ENCODE measurements at regions not wholly inside any gene's neighbourhood (a gene's known extent, or its start where the extent isn't known, plus 50 kb on each side); places are given as distances from the start of the nearest gene placed in this dataset.
"Not testable (repeated sequence)": the region's sequence is repeated elsewhere in the genome, so short reads cannot be mapped to it uniquely, and the experiment has no call there.

GRCh38 chr1:79519084-79519760, 512.7 kb upstream of the ADGRL4 start:
- DNase-seq = no peak

GRCh38 chr1:79517470-79518224, 511.1 kb upstream of the ADGRL4 start:
- DNase-seq = no peak

DNA sequence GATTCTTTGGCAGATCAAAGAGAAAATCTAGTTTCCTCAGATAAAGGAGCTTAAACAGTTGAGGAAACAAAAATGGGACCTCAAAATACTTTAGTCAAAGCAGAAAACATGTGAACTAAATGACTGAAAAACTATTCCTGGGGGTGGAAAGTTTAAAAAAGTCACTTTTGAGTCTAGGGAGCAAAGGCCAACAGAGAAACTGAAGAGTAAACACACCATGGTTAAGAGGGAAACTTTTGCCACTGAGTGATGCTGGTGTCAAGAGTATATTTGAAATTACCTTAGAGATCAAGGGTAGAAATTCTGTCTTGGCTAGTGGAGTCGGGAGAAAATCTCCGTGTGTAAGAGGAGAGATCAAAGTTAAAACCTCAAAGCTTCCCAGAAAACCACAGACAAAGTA, 501.2 kb upstream of the ADGRL4 start:
- DNase-seq = no peak

GRCh38 chr1:79501153-79501552, 494.6 kb upstream of the ADGRL4 start:
- no peak for DNase-seq

DNA sequence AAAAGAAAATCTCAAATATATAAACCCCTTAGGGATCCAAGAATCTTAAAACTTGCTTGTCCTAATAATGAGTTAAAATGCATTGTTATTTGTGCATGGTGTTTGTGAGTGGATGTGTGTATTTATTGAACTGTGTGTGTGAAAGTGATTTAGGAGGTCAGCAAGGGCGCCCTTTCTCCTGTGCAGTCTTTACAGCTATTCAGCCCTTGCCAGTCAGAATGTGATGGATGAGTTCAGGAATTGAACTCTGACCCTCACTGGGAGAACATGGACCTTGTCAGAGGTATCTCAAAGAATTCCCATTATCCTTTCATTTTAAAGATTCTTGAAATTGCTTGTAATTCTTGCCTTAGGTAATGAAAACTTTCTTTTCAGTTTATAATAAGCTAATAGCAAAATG, 493.0 kb upstream of the ADGRL4 start:
- no peak for DNase-seq

DNA sequence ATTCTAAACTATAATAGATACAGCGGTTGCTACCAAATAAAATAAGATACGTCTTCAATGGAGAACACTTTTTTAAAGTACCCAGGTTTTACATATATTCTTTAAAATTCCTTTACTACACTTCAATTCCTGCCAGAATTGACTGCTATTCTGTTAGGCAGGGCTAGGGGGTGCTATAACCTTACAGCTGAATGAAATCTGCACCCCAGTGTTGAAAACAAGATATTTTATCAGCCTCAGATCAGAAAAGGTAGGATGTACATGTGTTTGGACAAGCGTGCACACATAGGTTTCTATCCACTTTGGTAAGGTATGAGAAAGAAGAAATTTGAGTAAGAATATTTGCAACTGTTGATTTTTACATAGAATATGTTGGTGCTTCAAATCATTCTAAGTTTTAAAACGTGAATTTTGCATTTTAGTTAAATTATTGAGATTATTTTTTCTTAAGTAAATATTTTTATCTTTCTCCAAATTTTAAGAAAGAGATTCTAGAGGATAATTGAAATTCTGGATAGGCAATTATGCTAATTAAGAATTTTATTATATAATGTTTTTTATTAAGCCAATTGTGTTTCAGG, 490.8 kb upstream of the ADGRL4 start:
- peak; percentile 3 for DNase-seq

DNA sequence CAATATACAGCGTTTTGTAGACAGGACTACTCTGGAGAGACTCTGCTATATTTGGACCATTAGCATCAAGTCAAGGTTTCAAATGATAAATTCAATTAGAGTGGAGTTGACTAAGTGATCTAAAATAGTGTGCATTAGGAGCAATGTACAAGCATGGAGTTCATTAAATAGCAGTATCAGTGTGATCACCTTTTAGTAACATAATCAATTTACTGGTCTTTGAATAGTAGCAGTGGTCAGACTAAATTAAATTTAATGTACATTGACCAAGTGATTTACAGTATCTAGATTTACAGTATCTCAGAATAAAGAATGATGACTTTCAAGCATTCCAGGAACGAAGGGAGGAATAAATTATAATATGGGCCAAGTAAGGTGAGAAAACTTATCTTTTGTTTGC, 489.6 kb upstream of the ADGRL4 start:
- no peak for DNase-seq

- not testable (repeated sequence) for DNase-seq
Observed at GRCh38 chr1:79493702-79494101, 487.2 kb upstream of the ADGRL4 start.

- DNase-seq = not testable (repeated sequence)
Observed at GRCh38 chr1:79488572-79489121, 482.1 kb upstream of the ADGRL4 start.

DNA sequence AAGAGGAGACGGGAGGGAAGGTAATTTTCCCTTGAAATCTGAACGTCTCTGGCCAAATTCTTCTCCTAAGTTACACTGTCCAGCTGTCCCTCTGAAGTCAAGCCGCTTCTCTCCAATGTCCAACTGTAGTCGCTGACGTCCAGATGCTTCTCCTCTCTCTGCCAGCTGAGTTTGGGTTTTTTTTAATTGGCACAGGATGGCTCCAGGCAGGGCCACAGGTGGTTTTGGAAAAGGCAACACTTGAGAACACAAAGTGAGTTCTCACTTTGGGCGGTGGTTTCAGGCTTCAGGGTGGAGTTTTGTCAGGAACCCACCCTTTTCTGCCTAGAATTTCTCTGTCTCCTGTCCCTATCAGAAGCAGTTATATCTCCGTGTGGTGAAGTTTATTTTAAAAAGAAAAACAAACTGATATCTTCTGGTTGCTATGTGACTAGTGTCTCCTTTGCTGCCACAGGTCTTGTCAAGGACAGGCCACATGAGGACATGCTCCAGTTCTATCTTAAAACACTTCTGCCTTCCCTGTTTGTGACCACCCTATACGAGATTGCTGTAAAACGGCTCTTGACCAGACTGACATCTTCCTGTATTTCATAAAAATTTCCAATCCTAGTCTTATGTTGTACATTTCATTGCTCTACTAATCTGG, 472.3 kb upstream of the ADGRL4 start:
- DNase-seq = no peak

- DNase-seq = no peak
Observed at GRCh38 chr1:79478160-79478559, 471.6 kb upstream of the ADGRL4 start.

- DNase-seq = no peak
Observed at GRCh38 chr1:79472067-79472656, 465.6 kb upstream of the ADGRL4 start.

- no peak for DNase-seq
Observed at GRCh38 chr1:79469139-79469538, 462.6 kb upstream of the ADGRL4 start.

- no peak for DNase-seq
Observed at GRCh38 chr1:79460773-79461436, 454.4 kb upstream of the ADGRL4 start.

DNA sequence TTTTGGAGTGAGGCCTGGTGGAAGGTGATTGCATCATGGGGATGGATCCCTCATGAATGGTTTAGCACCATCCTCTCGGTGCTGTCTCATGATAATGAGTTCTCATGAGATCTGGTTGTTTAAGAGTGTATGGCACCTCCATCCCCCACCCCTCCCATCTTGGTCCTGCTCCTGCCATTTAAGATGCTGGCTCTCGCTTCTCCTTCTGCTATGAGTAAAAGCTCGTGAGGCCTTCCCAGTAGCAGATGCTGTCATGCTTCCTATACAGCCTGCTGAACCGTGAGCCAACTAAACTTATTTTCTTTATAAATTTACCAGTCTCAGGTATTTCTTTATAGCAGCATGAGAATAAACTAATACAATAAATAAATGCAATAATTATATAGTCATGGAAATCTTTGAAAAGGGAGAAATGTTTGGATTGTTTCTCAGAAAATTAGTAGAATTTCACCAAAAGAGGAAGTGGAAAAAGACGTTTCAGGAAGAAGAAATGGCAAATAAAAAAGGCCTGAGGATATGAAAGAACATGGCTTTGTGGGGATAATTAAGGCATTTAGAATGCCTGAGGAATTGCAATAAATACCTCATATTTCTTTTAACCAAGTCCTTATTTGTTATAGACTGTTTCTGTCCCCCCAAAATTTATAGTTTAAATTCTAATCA, 451.2 kb upstream of the ADGRL4 start:
- no peak for DNase-seq

DNA sequence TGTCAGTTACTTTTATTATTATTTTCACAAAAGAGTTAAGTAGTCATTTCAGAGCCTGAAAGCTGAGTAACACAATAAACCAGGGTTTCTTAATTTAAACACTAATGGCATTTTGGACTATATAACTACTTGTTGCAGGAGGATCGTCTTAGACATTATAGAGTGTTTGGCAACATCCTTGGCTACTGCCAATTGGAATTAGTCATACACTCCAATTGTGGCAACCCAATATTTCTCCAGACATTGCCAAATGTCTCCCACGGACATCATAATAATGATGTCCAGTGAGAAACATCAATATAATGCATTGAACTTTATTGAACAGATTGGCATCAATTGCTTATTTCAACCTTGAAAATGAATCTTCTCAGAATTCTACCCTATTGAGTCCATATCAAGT, 441.9 kb upstream of the ADGRL4 start:
- no peak for DNase-seq

- DNase-seq = no peak
Observed at GRCh38 chr1:79441238-79441637, 434.7 kb upstream of the ADGRL4 start.

DNA sequence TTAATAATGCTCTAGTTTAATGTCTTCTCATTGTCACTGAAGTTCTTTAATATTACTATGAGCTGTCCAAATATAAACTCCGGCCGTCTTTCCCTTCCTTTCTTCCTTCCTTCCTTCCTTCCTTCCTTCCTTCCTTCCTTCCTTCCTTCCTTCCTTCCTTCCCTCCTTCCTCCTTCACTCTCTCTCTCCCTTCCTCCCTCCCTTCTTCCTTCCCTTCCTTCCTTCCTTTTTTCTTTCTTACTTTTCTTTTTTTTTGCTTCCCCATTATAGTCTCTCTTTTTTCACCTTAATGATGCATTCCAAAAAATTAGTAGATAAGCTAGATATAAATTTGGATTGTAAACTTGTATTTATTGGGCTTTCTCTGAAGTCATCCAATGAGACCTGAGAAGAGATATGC, 431.0 kb upstream of the ADGRL4 start:
- no peak for DNase-seq

DNA sequence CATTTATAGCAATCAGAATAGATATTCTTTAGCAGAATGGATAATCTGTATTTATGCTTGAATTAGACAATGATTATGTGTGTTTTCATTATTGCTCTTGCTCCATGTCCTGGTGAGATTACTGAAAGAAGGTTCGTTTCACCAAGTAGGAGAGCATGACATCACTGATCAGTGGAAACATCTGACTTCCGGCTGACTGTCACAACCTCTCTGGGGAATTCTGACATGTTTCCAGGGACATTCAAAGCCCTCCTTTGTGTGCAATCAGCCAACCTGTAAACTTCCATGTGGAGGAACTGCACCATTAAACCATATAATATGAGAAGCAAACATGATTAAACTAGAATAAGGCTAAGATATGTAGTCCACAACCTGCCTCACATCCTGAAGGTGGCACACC, 424.8 kb upstream of the ADGRL4 start:
- no peak for DNase-seq

- DNase-seq = no peak
Observed at GRCh38 chr1:79430437-79430836, 423.9 kb upstream of the ADGRL4 start.

DNA sequence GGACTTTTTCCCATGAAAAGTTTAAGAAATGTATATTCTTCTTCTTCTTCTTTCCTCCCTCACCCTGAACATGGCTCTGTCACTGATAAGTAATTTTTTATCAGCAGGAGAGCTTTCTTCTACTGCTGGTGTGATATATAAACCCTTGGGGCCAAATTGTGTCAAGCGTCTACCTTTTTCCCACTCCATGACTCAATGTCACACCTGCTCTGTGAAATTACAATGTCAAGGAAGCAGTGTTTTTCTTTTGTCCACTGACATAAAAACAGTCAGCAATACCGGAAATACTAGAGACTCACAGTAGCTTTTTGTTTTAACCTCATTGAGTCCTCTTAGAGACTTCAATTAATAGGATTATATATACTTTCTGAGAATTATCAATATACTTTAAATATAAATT, 416.2 kb upstream of the ADGRL4 start:
- no peak for DNase-seq

GRCh38 chr1:79398501-79398900, 392.0 kb upstream of the ADGRL4 start:
- DNase-seq = no peak
